HEK293 (cell line): ENCODE measurements at regions not wholly inside any gene's neighbourhood (a gene's known extent, or its start where the extent isn't known, plus 50 kb on each side); places are given as distances from the start of the nearest gene placed in this dataset.

ENCODE experiments used
- CTCF ChIA-PET: fragments of 350-600 bp; formaldehyde crosslinking; extraction: SDS; loops from one replicate; lab custom pipeline; 2021; ENCODE audit warnings: antibody characterized with exemption; lab: Yijun Ruan, JAX
- POLR2A ChIA-PET: fragments of 300-600 bp; formaldehyde crosslinking; extraction: SDS; loops from one replicate; lab custom pipeline; 2020; ENCODE audit warnings: antibody characterized with exemption, inconsistent platforms; lab: Yijun Ruan, JAX
- H3K27ac ChIP-seq: fragments of 200-500 bp; sonication (Bioruptor generic); 2 replicates; pipeline ENCODE4 v1.5.1; 2014; ENCODE audit warnings: low read depth, low read length, control low read depth, inconsistent platforms; ENCODE audit errors: extremely low read depth
- H3K36me3 ChIP-seq, 2 experiments: fragments of 200-500 bp in 1 of 2; sonication (Bioruptor generic) in 1 of 2; 1 replicate in 1 of 2; 2 replicates in 1 of 2; pipeline ENCODE4 v1.5.1; 2014 to 2017; ENCODE audit warnings: inconsistent platforms in 2 of 2, low read length in 2 of 2; ENCODE audit not compliant: control insufficient read depth in 2 of 2, insufficient read depth in 1 of 2
- H3K4me1 ChIP-seq: fragments of 200-500 bp; sonication (Bioruptor generic); 2 replicates; pipeline ENCODE4 v1.5.1; 2014; ENCODE audit warnings: mild to moderate bottlenecking, low read length, inconsistent platforms; ENCODE audit not compliant: control insufficient read depth, insufficient read depth
- H3K4me3 ChIP-seq: 2 replicates; pipeline ENCODE4 v1.5.1; 2011; ENCODE audit warnings: low read depth, mild to moderate bottlenecking, control low read depth, low read length, moderate library complexity
- H3K9me3 ChIP-seq: fragments of 200-500 bp; sonication (Bioruptor generic); 2 replicates; pipeline ENCODE4 v1.5.1; 2014; ENCODE audit warnings: low read depth, low read length, inconsistent platforms; ENCODE audit not compliant: control insufficient read depth, insufficient read depth
- FEZF1 ChIP-seq: fragments of 450-650 bp; formaldehyde crosslinking; IDR thresholded peaks from 2 replicates; pipeline ENCODE4 v1.5.1; 2016; ENCODE audit warnings: missing biosample characterization, missing genetic modification characterization
- GLI2 ChIP-seq: fragments of 450-650 bp; formaldehyde crosslinking; IDR thresholded peaks from 2 replicates; pipeline ENCODE4; 2017; ENCODE audit warnings: missing biosample characterization, missing genetic modification characterization, low read depth, borderline replicate concordance
- KLF8 ChIP-seq: fragments of 450-650 bp; formaldehyde crosslinking; IDR thresholded peaks from 2 replicates; pipeline ENCODE4 v1.5.1; 2016; ENCODE audit warnings: missing biosample characterization, missing genetic modification characterization
- MYNN ChIP-seq: fragments of 450-650 bp; formaldehyde crosslinking; IDR thresholded peaks from 2 replicates; pipeline ENCODE4 v1.5.1; 2016; ENCODE audit warnings: missing biosample characterization, missing genetic modification characterization, borderline replicate concordance
- SCRT1 ChIP-seq: fragments of 450-650 bp; formaldehyde crosslinking; IDR thresholded peaks from 2 replicates; pipeline ENCODE4 v1.5.1; 2016; ENCODE audit warnings: missing biosample characterization, missing genetic modification characterization, borderline replicate concordance
- ZBTB1 ChIP-seq: fragments of 450-650 bp; formaldehyde crosslinking; IDR thresholded peaks from 2 replicates; pipeline ENCODE4 v1.5.1; 2016; ENCODE audit warnings: missing biosample characterization, missing genetic modification characterization
- ZBTB44 ChIP-seq: fragments of 450-650 bp; IDR thresholded peaks from 2 replicates; pipeline ENCODE4 v1.5.1; 2018; ENCODE audit warnings: missing biosample characterization, mild to moderate bottlenecking, missing genetic modification characterization
- ZNF10 ChIP-seq: fragments of 450-650 bp; formaldehyde crosslinking; IDR thresholded peaks from 2 replicates; pipeline ENCODE4 v1.5.1; 2017; ENCODE audit warnings: missing biosample characterization, missing genetic modification characterization
- ZNF112 ChIP-seq: fragments of 450-650 bp; formaldehyde crosslinking; IDR thresholded peaks from 2 replicates; pipeline ENCODE4 v1.5.0; 2017; ENCODE audit warnings: missing biosample characterization, missing genetic modification characterization
- ZNF140 ChIP-seq: fragments of 450-650 bp; formaldehyde crosslinking; IDR thresholded peaks from 2 replicates; pipeline ENCODE4 v1.5.1; 2016; ENCODE audit warnings: missing biosample characterization, missing genetic modification characterization
- ZNF174 ChIP-seq: fragments of 450-650 bp; formaldehyde crosslinking; IDR thresholded peaks from 2 replicates; pipeline ENCODE4 v1.5.0; 2017; ENCODE audit warnings: missing biosample characterization, mild to moderate bottlenecking, missing genetic modification characterization
- ZNF391 ChIP-seq: fragments of 450-650 bp; formaldehyde crosslinking; IDR thresholded peaks from 2 replicates; pipeline ENCODE4 v1.5.1; 2016; ENCODE audit warnings: low read depth, missing biosample characterization, missing genetic modification characterization, borderline replicate concordance
- ZNF398 ChIP-seq: fragments of 450-650 bp; formaldehyde crosslinking; IDR thresholded peaks from 2 replicates; pipeline ENCODE4 v1.5.1; 2017; ENCODE audit warnings: missing biosample characterization, missing genetic modification characterization
- ZNF426 ChIP-seq: fragments of 450-650 bp; formaldehyde crosslinking; IDR thresholded peaks from 2 replicates; pipeline ENCODE4 v1.5.1; 2017; ENCODE audit warnings: missing biosample characterization, missing genetic modification characterization, mild to moderate bottlenecking, inconsistent platforms, moderate library complexity
- ZNF548 ChIP-seq: fragments of 450-650 bp; formaldehyde crosslinking; IDR thresholded peaks from 2 replicates; pipeline ENCODE4 v1.5.1; 2016; ENCODE audit warnings: missing biosample characterization, missing genetic modification characterization
- ZNF558 ChIP-seq: fragments of 450-650 bp; formaldehyde crosslinking; IDR thresholded peaks from 2 replicates; pipeline ENCODE4 v1.5.1; 2016; ENCODE audit warnings: missing biosample characterization, missing genetic modification characterization
- ZNF639 ChIP-seq: fragments of 450-650 bp; formaldehyde crosslinking; IDR thresholded peaks from 2 replicates; pipeline ENCODE4 v1.5.1; 2016; ENCODE audit warnings: missing biosample characterization, missing genetic modification characterization
- ZNF704 ChIP-seq: fragments of 450-650 bp; formaldehyde crosslinking; IDR thresholded peaks from 2 replicates; pipeline ENCODE4 v1.5.1; 2016; ENCODE audit warnings: missing biosample characterization, missing genetic modification characterization
- ZNF837 ChIP-seq: fragments of 450-650 bp; formaldehyde crosslinking; IDR thresholded peaks from 2 replicates; pipeline ENCODE4 v1.5.1; 2016; ENCODE audit warnings: missing biosample characterization, missing genetic modification characterization
- ZSCAN16 ChIP-seq: fragments of 450-650 bp; formaldehyde crosslinking; IDR thresholded peaks from 2 replicates; pipeline ENCODE4 v1.5.1; 2016; ENCODE audit warnings: missing biosample characterization, missing genetic modification characterization
- TF ChIP-seq, protein P1 (sequence below): fragments of 450-650 bp; formaldehyde crosslinking; IDR thresholded peaks from 2 replicates; pipeline ENCODE4 v1.5.1; 2016; ENCODE audit warnings: missing biosample characterization, missing genetic modification characterization
- TF ChIP-seq, protein P2 (sequence below): fragments of 450-650 bp; formaldehyde crosslinking; IDR thresholded peaks from 2 replicates; pipeline ENCODE4 v1.5.1; 2016; ENCODE audit warnings: missing biosample characterization, missing genetic modification characterization

DNA sequence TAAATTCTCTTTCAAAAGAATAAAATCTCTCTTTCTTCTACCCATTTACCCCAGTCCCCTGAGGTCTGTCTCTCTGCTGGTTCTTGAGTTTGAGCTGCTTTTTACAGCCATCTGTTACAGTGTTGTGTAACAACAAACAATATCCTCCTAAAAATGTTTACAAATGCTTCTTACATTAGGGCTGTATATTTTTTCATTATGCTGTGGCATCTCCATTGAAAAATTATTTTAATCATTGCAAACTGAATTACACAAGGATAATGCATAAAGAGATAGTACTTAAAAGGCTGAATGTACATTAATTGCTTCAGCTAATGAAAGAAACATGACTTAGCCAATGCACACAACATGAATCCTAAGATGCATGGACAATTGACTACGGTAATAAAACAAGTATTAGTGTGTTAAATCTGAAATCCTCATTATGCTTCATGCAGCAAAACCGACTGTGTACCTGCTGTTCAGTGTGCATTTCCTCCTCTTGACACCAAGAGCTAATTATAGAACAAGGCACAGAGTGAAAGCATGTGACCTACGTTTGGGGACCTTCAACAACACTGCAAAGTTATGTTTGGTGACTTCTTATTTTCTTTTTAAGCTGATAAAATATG lies 181.7 kb upstream of the RHOBTB1 start:
- Histone ChIP-seq H3K4me3 (no peak overlapping the region), H3K36me3 (no peaks in the 10 kb centered on the region), H3K9me3 (no peaks in the 10 kb centered on the region), H3K27ac (no peak overlapping the region), H3K4me1 (peaks cover 3% of the 10 kb centered on the region; the same call in 1 of the 2 replicates)
- POLR2A ChIA-PET: no interaction called here
- CTCF ChIA-PET: no interaction called here
- no peak for TF ChIP-seq ZNF112 (tag by site-specific recombination)
- no peak for TF ChIP-seq ZNF391 (tag by site-specific recombination)
- no peak for TF ChIP-seq ZSCAN16 (tag by site-specific recombination)
- no peak for TF ChIP-seq ZNF548 (tag by site-specific recombination)
- no peak for TF ChIP-seq FEZF1 (tag by site-specific recombination)

- ChIA-PET CTCF (no interaction called here), POLR2A (no interaction called here)
- H3K4me1 ChIP-seq: no peaks in the 10 kb centered on the region
- no peaks in the 10 kb centered on the region for H3K9me3 ChIP-seq
- no peak overlapping the region for H3K4me3 ChIP-seq
- TF ChIP-seq ZNF558 (no peak), ZNF639 (no peak), ZNF837 (tag by site-specific recombination) (no peak), SCRT1 (tag by site-specific recombination) (no peak), ZNF174 (tag by site-specific recombination) (no peak), ZNF140 (tag by site-specific recombination) (no peak), MYNN (no peak), ZBTB1 (no peak)
- TF ChIP-seq, protein P1, sequence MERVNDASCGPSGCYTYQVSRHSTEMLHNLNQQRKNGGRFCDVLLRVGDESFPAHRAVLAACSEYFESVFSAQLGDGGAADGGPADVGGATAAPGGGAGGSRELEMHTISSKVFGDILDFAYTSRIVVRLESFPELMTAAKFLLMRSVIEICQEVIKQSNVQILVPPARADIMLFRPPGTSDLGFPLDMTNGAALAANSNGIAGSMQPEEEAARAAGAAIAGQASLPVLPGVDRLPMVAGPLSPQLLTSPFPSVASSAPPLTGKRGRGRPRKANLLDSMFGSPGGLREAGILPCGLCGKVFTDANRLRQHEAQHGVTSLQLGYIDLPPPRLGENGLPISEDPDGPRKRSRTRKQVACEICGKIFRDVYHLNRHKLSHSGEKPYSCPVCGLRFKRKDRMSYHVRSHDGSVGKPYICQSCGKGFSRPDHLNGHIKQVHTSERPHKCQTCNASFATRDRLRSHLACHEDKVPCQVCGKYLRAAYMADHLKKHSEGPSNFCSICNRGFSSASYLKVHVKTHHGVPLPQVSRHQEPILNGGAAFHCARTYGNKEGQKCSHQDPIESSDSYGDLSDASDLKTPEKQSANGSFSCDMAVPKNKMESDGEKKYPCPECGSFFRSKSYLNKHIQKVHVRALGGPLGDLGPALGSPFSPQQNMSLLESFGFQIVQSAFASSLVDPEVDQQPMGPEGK (tag by site-specific recombination): no peak
- no peaks in the 10 kb centered on the region for H3K36me3 ChIP-seq
- H3K27ac ChIP-seq: no peak overlapping the region
These were observed 181.0 kb upstream of the RHOBTB1 start for GRCh38 chr10:61124756-61125530.

GRCh38 chr10:61120805-61121204 lies 176.8 kb upstream of the RHOBTB1 start:
- no peak overlapping the region for H3K4me3 ChIP-seq
- no peaks in the 10 kb centered on the region for H3K36me3 ChIP-seq
- CTCF ChIA-PET: no interaction called here
- no peaks in the 10 kb centered on the region for H3K9me3 ChIP-seq
- no peaks in the 10 kb centered on the region for H3K4me1 ChIP-seq
- no peak overlapping the region for H3K27ac ChIP-seq
- POLR2A ChIA-PET: no interaction called here
- no peak for TF ChIP-seq ZNF426 (tag by site-specific recombination)
- TF ChIP-seq ZBTB44: no peak
- TF ChIP-seq ZNF704 (tag by site-specific recombination): no peak
- TF ChIP-seq ZNF398 (tag by site-specific recombination): no peak
- no peak for TF ChIP-seq GLI2 (tag by site-specific recombination)
- TF ChIP-seq KLF8 (tag by site-specific recombination): no peak
- no peak for TF ChIP-seq ZNF10 (tag by site-specific recombination)
- TF ChIP-seq, protein P2, sequence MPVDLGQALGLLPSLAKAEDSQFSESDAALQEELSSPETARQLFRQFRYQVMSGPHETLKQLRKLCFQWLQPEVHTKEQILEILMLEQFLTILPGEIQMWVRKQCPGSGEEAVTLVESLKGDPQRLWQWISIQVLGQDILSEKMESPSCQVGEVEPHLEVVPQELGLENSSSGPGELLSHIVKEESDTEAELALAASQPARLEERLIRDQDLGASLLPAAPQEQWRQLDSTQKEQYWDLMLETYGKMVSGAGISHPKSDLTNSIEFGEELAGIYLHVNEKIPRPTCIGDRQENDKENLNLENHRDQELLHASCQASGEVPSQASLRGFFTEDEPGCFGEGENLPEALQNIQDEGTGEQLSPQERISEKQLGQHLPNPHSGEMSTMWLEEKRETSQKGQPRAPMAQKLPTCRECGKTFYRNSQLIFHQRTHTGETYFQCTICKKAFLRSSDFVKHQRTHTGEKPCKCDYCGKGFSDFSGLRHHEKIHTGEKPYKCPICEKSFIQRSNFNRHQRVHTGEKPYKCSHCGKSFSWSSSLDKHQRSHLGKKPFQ (tag by site-specific recombination): no peak
